Left hindlimb (tissue), 1 donor: ENCODE measurements at regions not wholly inside any gene's neighbourhood (a gene's known extent, or its start where the extent isn't known, plus 50 kb on each side); places are given as distances from the start of the nearest gene placed in this dataset.

Experiments used
- DNase-seq: peaks from one replicate; pipeline ENCODE4 v3.0.0-alpha.2; 2018

- DNase-seq: no peak
Observed at GRCh38 chr6:40973304-40973703, 65.7 kb downstream of the UNC5CL start.

- DNase-seq: no peak
Observed at GRCh38 chr6:40972814-40973213, 66.2 kb downstream of the UNC5CL start.

DNA sequence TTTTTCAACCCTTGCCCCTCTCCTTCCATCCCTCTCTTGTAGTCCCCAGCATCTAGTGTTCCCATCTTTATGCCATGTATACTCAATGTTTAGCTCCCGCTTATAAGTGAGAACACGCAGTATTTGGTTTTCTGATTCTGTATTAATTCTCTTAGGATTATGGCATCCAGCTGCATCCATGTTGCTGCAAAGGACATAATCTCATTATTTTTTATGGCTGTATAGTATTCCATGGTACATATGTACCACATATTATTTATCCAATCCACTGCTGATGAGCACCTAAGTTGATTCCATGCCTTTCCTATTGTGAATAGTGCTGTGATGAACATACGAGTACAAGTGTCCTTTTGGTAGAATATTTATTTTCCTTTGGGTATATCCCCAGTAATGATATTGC, 66.8 kb downstream of the UNC5CL start:
- DNase-seq: no peak

GRCh38 chr6:40968620-40969164, 70.3 kb downstream of the UNC5CL start:
- DNase-seq: no peak

DNA sequence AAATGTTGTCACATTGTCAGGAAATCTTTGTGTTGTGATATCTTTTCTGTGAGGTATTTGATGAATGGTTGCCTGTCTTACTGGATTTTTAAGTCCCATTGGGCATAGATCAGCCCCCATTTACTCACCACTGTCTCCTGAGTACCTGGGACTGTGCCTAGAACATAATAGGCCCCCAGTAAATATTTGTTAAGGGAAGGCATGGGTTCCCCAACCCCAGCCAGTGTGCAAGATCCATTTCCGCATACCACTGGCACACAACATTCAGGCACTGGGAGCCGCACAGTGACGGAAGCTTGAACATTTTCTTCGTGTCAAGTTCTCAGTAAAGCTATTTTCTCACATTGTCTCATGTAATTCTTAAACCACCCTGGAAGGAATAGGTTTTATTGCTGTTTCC, 72.2 kb downstream of the UNC5CL start:
- no peak for DNase-seq

DNA sequence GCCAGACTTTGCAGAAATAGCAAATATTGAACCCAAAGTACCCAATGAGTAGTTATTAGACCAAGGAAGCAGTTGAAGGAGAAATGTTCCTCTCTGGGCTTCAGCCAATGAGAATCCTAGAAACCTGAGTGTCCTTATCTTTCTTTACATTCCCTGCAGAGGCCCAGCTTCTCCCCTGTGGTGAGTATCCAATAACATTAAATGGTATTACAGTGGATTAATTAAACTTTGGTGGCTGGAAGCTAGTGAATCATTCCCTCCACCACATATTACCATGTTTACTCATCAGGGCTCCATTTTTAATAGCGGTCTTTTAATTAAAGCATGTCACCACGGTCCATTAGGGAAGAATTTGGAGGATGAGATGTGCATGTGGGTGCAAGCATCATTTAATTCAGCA, 74.0 kb downstream of the UNC5CL start:
- no peak for DNase-seq

DNA sequence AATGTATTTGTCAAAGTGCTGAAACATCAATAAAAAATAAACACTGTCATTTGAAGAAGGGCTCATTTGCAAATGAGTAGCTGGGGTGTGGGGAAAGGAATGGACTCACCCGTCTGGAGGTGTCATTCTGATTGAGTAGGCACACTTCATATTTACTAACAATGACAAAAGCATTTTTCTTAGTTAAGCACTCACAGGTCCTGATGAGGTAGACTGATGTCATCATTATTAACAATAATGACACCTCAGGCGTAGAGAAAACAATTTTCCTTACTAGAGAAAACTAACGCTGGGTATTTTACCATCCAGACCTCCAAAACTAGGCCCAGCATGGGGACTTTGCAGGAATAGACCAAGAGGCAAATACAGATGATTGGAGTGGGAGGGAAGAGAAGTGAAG, 76.0 kb downstream of the UNC5CL start:
- DNase-seq: no peak

GRCh38 chr6:40962241-40962640, 76.8 kb downstream of the UNC5CL start:
- no peak for DNase-seq

DNA sequence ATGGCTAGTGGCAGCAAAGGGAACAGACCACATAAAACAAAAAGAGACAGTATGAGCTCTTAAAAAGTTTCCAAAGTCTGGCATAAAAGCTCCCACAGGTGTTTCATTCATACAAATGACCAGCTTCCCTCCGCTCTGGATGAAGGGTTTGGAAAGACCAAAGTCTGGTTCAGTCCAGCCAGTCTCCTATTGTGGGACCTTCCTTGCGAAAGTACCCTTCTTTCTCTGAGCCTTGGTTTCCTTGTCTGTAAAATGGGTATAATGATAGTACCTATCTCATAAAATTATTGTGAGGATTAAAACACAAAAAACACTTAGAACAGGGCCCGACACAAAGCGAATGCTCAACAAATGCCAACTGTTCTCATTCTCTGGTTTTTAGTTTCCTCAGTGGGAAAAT, 77.2 kb downstream of the UNC5CL start:
- no peak for DNase-seq

DNA sequence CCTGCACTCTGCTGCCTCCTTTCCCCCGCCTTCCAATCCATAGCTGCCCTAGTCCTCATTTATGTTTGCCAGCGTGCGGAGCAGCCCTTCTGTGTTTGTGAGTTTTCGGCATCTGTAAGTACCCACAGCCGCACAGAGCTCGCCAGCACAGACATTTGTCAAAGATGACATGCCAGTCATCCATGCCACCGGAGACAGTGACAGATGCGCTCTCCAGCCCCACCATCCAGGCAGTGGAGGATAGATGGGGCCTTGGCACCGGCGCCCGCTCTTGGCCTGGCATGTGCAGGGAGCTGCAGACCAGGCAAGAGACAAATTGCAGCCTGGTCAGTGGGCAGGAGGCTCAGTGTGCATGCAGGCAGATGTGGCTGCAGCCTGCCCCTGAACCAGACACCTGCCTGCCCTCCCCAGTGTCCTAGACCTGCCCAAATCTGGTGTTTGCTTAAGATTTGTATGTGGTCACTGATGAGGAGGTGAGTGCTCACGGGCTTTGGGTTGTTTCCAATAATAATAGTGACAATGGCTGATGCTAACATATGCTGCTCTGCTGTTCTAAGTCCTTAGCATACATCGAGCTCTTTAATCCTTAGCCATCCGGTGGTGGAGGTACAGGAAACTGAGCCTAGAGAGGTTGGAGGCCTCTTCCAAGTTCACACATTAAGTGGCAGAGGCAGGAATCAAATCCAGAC, 78.1 kb downstream of the UNC5CL start:
- DNase-seq: no peak

- DNase-seq: no peak
Observed at GRCh38 chr6:40959781-40960327, 79.2 kb downstream of the UNC5CL start.

GRCh38 chr6:40958738-40959137, 80.3 kb downstream of the UNC5CL start:
- DNase-seq: no peak

DNA sequence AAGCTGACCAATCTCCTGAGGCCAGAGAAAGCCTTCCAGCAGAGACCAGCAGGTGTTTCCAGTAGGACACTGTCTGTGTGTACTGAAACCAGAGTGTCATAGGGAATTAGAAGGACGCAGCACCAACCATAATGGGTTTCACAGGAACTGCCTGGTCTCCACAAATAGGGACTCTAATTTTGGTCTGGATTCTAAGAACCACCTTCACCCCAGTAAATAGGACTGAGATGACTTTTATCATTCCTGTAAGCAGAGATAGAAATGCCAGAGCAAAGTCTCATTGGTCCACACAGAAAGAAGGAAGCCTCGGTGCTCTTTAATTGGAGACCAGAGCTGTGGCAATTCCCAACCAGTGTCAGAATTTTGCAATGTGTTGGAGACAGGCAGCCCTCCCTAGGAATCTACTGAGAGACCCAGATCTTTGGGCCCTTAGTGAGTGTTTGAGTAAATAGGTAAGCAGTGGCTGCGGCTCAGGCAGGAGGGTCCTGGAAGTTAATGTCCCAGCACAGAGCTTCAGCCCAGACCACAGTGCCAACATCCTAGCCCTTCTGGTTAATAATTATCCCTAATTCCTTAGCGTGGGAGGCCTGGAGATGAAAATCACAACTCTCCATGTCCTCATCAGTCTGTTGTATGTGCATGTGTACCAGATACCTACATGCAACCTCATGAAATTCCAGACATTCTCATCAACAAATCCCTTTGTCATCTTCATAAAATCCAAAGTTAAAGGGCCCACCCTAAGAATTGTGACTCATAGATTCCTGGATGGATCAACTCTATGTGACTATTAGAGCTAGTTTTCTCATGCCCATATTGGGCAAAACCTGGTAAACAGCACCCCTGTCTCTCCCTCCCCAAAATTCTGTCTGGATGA, 81.2 kb downstream of the UNC5CL start:
- DNase-seq: no peak

- no peak for DNase-seq
Observed at GRCh38 chr6:40956936-40957335, 82.1 kb downstream of the UNC5CL start.

DNA sequence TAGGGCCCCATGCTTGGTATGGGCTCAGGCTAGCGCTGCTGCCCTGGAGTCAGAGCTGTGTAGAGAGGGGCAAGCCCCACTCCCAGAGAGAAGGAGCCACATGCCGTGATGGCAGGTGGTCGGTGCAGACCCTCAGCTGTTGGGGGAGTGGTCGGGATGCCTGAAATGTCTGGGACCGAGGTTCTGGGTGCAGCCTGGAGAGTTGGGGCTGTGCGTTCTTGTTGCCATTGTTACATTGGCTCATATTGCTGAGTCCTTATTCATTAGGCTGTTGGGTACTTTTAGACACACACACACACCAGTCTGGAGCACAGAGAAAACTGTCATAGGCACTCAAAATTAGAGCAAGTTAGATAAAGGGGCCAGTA, 83.9 kb downstream of the UNC5CL start:
- DNase-seq: no peak

DNA sequence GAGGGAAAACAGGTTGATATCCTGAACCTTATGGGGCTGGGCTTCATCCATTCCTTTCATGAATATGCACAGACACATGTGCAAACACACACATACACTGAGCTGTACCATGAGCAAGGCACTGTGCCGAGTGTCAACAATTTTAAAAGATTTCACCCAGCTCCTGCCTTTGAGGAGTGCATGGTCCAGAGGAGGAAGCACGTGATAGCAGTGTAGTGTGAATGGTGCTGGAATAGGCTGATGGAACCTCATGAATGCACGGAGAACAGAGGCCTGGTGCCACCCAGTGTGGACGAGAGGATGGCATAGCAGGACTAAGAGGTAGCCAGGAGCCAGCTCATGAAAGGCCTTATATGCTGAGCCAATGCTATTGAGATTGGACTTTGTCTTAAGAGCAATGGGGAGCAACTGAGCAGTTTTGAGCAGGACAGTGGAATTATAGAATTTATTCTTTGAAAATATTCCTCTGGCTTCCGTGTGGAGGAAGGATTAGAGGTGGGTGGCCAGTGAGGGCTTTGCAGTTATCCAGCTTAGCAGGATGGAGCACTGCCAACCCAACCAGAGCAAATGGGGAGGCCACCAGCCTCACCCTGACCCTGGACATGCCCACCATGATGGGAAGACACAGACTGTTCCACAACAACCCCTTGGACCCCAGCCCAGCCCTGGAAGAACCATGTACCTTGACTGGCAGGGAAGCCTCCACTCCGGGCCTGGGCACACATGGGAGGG, 84.4 kb downstream of the UNC5CL start:
- DNase-seq: no peak

- DNase-seq: no peak
Observed at GRCh38 chr6:40953486-40953885, 85.5 kb downstream of the UNC5CL start.

- DNase-seq: no peak
Observed at GRCh38 chr6:40950986-40951698, 87.9 kb downstream of the UNC5CL start.

DNA sequence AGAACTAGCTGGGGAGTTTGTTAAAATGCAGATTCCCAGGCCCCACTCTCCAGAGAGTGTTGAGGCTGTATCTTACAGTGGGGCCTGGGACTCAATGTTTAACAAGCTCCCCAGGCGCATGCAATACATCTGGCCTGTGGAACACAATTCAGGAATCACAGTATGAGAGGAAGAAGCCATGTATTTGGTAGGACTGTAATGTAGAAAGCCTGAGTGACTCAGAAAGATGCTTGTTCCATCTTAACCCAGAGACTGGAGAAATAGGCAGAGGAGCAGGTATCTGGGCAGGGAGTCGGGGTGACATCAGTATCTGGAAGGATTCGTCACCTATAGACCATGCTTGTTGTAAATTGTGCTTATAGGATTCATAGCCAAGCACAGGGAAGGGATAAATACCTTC, 90.5 kb downstream of the UNC5CL start:
- DNase-seq: no peak

- no peak for DNase-seq
Observed at GRCh38 chr6:40947876-40948526, 91.0 kb downstream of the UNC5CL start.

- DNase-seq: no peak
Observed at GRCh38 chr6:40946738-40947301, 92.2 kb downstream of the UNC5CL start.

DNA sequence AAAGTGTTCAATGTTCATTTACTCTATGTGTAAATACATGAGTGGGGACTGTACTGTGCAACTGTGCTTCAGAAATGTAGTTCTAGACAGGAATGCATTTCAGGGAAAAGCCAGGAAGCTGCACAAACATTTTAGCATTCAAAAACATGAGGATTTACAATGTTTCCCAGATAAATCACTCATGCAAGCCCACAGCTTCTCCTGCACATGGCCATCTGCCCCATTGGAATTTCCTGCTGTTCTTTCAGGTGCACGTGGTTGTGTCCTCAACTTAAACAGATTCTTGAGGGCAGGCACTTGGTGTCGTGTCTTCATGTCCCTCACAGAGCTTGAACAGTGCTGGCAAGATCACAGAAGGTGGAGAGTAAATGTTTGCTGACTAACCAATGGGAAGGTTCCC, 101.5 kb downstream of the UNC5CL start:
- no peak for DNase-seq
